Tibial artery (tissue), 4 donors: ENCODE measurements at regions not wholly inside any gene's neighbourhood (a gene's known extent, or its start where the extent isn't known, plus 50 kb on each side); places are given as distances from the start of the nearest gene placed in this dataset.

Experiments used
- DNase-seq, 2 donors: peaks; one replicate each; pipeline ENCODE4 v3.0.0-alpha.2; 2019
- H3K27ac ChIP-seq, 2 donors: fragments of 200-600 bp; sonication (generic) in 1 of 2; 1 replicate in 1 of 2; 2 replicates in 1 of 2; pipeline ENCODE4 v1.5.1; 2018 to 2019; ENCODE audit warnings: mild to moderate bottlenecking in 1 of 2
- H3K27me3 ChIP-seq, 2 donors: fragments of 200-600 bp; sonication (generic) in 1 of 2; one replicate each; pipeline versions ENCODE4 v1.5.1 to v1.6.0; 2016 to 2019
- H3K36me3 ChIP-seq, 3 donors: fragments of 200-600 bp; sonication (generic) in 2 of 3; one replicate each; pipeline ENCODE4 v1.5.1; 2016 to 2019; ENCODE audit warnings: mild to moderate bottlenecking in 2 of 3
- H3K4me1 ChIP-seq, 4 donors: fragments of 200-600 bp; sonication (generic) in 2 of 4; 1 replicate in 3 of 4; 2 replicates in 1 of 4; pipeline ENCODE4 v1.5.1; 2016 to 2019
- H3K4me3 ChIP-seq, 2 donors: fragments of 200-600 bp; sonication (generic) in 1 of 2; 1 replicate in 1 of 2; 2 replicates in 1 of 2; pipeline ENCODE4 v1.5.1; 2018 to 2019; ENCODE audit warnings: mild to moderate bottlenecking in 2 of 2
- H3K9me3 ChIP-seq, 3 donors: fragments of 200-600 bp; sonication (generic) in 1 of 3; one replicate each; pipeline ENCODE4 v1.5.1; 2016 to 2019
- intact Hi-C: fragments of 100-400 bp; cut with DNase I; formaldehyde crosslinking; loops from one replicate; pipeline ENCODE4 v1.15.0; 2023; ENCODE audit warnings: low total_unique reads
- TF ChIP-seq, protein P1 (sequence below), 2 experiments: fragments of 200-600 bp in 1 of 2; fragments of 450-650 bp in 1 of 2; IDR thresholded peaks; one replicate each; pipeline ENCODE4 v1.5.1; 2017 to 2019; ENCODE audit warnings: antibody characterized with exemption in 2 of 2, mild to moderate bottlenecking in 1 of 2, moderate library complexity in 1 of 2

GRCh38 chr4:74855879-74856278 lies 61.6 kb upstream of the BTC start:
- intact Hi-C loops = no loop called here
- Histone ChIP-seq H3K27ac (no peak overlapping the region), H3K27me3 (no peaks in the 10 kb centered on the region), H3K9me3 (peaks cover 0 to 1% (median 0%) of the 10 kb centered on the region in 3 donors), H3K4me3 (no peak overlapping the region), H3K4me1 (no peaks in the 10 kb centered on the region), H3K36me3 (no peaks in the 10 kb centered on the region)
- no peak for DNase-seq
- TF ChIP-seq, protein P1, sequence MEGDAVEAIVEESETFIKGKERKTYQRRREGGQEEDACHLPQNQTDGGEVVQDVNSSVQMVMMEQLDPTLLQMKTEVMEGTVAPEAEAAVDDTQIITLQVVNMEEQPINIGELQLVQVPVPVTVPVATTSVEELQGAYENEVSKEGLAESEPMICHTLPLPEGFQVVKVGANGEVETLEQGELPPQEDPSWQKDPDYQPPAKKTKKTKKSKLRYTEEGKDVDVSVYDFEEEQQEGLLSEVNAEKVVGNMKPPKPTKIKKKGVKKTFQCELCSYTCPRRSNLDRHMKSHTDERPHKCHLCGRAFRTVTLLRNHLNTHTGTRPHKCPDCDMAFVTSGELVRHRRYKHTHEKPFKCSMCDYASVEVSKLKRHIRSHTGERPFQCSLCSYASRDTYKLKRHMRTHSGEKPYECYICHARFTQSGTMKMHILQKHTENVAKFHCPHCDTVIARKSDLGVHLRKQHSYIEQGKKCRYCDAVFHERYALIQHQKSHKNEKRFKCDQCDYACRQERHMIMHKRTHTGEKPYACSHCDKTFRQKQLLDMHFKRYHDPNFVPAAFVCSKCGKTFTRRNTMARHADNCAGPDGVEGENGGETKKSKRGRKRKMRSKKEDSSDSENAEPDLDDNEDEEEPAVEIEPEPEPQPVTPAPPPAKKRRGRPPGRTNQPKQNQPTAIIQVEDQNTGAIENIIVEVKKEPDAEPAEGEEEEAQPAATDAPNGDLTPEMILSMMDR (IDR thresholded peaks at IDR 0.05) = no peak

DNA sequence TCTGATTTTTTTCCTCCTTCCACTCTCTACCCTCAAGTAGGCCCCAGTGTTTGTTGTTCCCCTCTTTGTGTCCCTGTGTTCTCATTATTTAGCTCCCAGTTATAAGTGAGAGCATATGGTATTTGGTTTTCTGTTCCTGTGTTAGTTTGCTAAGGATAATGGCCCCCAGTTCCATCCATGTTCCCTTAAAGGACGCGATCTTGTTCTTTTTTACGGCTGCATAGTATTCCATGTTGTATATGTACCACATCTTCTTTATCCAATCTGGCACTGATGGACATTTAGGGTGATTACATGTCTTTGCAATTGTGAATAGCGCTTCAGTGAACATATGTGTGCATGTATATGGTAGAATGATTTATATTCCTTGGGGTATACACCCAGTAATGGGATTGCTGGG lies 54.5 kb upstream of the BTC start:
- Histone ChIP-seq H3K9me3 (peaks cover 0 to 6% (median 0%) of the 10 kb centered on the region in 3 donors), H3K36me3 (no peaks in the 10 kb centered on the region), H3K27me3 (no peaks in the 10 kb centered on the region), H3K27ac (no peak overlapping the region), H3K4me3 (no peak overlapping the region), H3K4me1 (no peaks in the 10 kb centered on the region)
- TF ChIP-seq, protein P1 (IDR thresholded peaks at IDR 0.05) = no peak
- DNase-seq = no peak
- intact Hi-C loops = no loop called here

DNA sequence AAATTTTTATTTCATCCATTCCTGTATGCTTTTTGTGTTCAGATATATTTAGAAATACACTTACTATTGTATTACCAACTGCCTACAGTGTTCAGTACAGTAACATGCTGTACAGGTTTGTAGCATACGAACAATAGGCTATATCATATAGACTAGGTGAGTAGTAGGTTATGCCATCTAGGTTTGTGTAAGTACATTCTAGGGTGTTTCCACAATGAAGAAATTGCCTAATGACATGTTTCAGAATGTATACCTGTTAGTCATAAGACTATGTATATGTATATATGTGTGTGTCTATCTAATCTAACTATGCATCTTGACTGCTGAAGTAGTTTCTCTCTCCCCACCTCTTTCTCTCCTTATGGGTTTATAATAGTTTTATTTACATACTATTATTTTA lies 51.5 kb upstream of the BTC start:
- H3K27me3 ChIP-seq = no peaks in the 10 kb centered on the region
- TF ChIP-seq, protein P1 (IDR thresholded peaks at IDR 0.05) = no peak
- H3K27ac ChIP-seq = no peak overlapping the region
- intact Hi-C loops = no loop called here
- no peak for DNase-seq
- no peak overlapping the region for H3K4me3 ChIP-seq
- H3K4me1 ChIP-seq = no peaks in the 10 kb centered on the region
- no peaks in the 10 kb centered on the region for H3K36me3 ChIP-seq
- peaks cover 0 to 4% (median 0%) of the 10 kb centered on the region in 3 donors for H3K9me3 ChIP-seq
